ENCODE measurements at regions not wholly inside any gene's neighbourhood (a gene's known extent, or its start where the extent isn't known, plus 50 kb on each side); places are given as distances from the start of the nearest gene placed in this dataset.

DNA sequence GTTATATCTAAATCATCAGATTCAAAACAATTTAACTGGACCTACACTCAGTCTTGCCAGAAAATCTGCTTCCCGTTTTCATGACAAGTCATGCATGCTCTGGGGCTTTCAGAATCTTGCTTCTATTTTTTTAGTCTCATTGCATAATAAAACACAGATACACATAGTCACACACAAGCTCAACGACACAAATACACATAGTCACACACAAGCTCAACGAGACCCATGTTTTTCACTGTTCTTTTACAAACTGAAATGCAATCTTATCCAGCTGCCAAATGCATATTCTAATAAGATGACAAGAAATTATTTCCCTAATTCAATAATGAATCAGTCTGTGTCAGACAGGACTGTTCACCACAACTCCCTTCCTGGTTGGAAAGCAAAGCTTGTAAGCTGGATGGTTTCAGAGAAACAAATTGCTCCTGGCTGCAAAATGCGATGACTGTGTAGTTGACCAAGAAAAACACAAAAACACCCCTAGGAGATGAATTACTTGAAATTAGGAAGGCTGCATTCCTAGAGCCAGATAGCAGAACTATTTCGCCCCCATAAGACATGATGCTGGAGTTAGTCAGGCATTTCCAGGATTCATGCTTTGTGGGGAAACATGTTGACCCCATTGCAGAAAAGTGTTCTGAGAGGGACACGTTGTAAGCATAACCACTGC lies 208.7 kb downstream of the CHIC2 start:
- TF ChIP-seq, protein P1, sequence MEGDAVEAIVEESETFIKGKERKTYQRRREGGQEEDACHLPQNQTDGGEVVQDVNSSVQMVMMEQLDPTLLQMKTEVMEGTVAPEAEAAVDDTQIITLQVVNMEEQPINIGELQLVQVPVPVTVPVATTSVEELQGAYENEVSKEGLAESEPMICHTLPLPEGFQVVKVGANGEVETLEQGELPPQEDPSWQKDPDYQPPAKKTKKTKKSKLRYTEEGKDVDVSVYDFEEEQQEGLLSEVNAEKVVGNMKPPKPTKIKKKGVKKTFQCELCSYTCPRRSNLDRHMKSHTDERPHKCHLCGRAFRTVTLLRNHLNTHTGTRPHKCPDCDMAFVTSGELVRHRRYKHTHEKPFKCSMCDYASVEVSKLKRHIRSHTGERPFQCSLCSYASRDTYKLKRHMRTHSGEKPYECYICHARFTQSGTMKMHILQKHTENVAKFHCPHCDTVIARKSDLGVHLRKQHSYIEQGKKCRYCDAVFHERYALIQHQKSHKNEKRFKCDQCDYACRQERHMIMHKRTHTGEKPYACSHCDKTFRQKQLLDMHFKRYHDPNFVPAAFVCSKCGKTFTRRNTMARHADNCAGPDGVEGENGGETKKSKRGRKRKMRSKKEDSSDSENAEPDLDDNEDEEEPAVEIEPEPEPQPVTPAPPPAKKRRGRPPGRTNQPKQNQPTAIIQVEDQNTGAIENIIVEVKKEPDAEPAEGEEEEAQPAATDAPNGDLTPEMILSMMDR (IDR thresholded peaks at IDR 0.05; ENCODE audit: borderline replicate concordance, extremely low read depth, low read length, poor library complexity, severe bottlenecking): no peak
- TF ChIP-seq EZH2 (IDR thresholded peaks at IDR 0.05; ENCODE audit: borderline replicate concordance, low read depth, low read length, severe bottlenecking): no peak
